GM18868 (cell line): ENCODE measurements at regions not wholly inside any gene's neighbourhood (a gene's known extent, or its start where the extent isn't known, plus 50 kb on each side); places are given as distances from the start of the nearest gene placed in this dataset.

Source experiments
- ATAC-seq: cut with Tn5 transposase; IDR thresholded peaks from one replicate; pipeline ENCODE4 v1.9.1; 2021; ENCODE audit warnings: mild to moderate bottlenecking, moderate library complexity; ENCODE audit not compliant: unreplicated experiment

GRCh38 chr6:28732052-28732451 is 191.7 kb downstream of the TRIM27 start:
- ATAC-seq: no peak

GRCh38 chr6:28734443-28734959 is 189.3 kb downstream of the TRIM27 start:
- ATAC-seq: no peak

- ATAC-seq: no peak
Observed at GRCh38 chr6:28736121-28736520, 187.7 kb downstream of the TRIM27 start.

GRCh38 chr6:28737750-28738395 is 185.9 kb downstream of the TRIM27 start:
- no peak for ATAC-seq

- ATAC-seq: no peak
Observed at GRCh38 chr6:28738396-28738765, 185.4 kb downstream of the TRIM27 start.

- ATAC-seq: no peak
Observed at GRCh38 chr6:28741363-28741762, 182.4 kb downstream of the TRIM27 start.

- ATAC-seq: no peak
Observed at GRCh38 chr6:28742668-28743270, 181.0 kb downstream of the TRIM27 start.

GRCh38 chr6:28743271-28743789 is 180.5 kb downstream of the TRIM27 start:
- ATAC-seq: no peak

GRCh38 chr6:28747083-28747630 is 176.6 kb downstream of the TRIM27 start:
- no peak for ATAC-seq

GRCh38 chr6:28747631-28748157 is 176.1 kb downstream of the TRIM27 start:
- no peak for ATAC-seq

GRCh38 chr6:28748192-28748591 is 175.6 kb downstream of the TRIM27 start:
- no peak for ATAC-seq

GRCh38 chr6:28750926-28751458 is 172.8 kb downstream of the TRIM27 start:
- ATAC-seq: no peak

- ATAC-seq: no peak
Observed at GRCh38 chr6:28751514-28751913, 172.3 kb downstream of the TRIM27 start.

- no peak for ATAC-seq
Observed at GRCh38 chr6:28751963-28752350, 171.8 kb downstream of the TRIM27 start.

- ATAC-seq: no peak
Observed at GRCh38 chr6:28757429-28758045, 166.2 kb downstream of the TRIM27 start.

- ATAC-seq: no peak
Observed at GRCh38 chr6:28758046-28758817, 165.6 kb downstream of the TRIM27 start.

GRCh38 chr6:28758818-28759235 is 165.0 kb downstream of the TRIM27 start:
- ATAC-seq: no peak

GRCh38 chr6:28764014-28764723 is 159.6 kb downstream of the TRIM27 start:
- no peak for ATAC-seq

GRCh38 chr6:28764761-28765282 is 159.0 kb downstream of the TRIM27 start:
- no peak for ATAC-seq

GRCh38 chr6:28765978-28766351 is 157.8 kb downstream of the TRIM27 start:
- no peak for ATAC-seq
